GM12878 (cell line): ENCODE measurements at regions not wholly inside any gene's neighbourhood (a gene's known extent, or its start where the extent isn't known, plus 50 kb on each side); places are given as distances from the start of the nearest gene placed in this dataset.

Experiments
- ATAC-seq: fragments of 200-7000 bp; cut with Tn5 transposase; 3 replicates; pipeline ENCODE4 v1.9.1; 2020; ENCODE audit warnings: mild to moderate bottlenecking, moderate library complexity
- BruUV-seq: library from RNA; stranded (reverse); fragments of 400-500 nt; replicated peaks from 2 replicates; lab custom pipeline; 2021; lab: Mats Ljungman, UMichigan
- CTCF ChIA-PET: fragments of 300-600 bp; sonication (Branson Sonifier 250); formaldehyde crosslinking; extraction: SDS; loops from one replicate; lab custom pipeline; 2021; ENCODE audit warnings: inconsistent platforms; lab: Yijun Ruan, JAX
- POLR2A ChIA-PET: fragments of 350-600 bp; formaldehyde crosslinking; extraction: SDS; loops from one replicate; lab custom pipeline; 2021; ENCODE audit warnings: inconsistent platforms; lab: Charles Lee
- RAD21 ChIA-PET: fragments of 300-600 bp; sonication (Branson Sonifier 250); formaldehyde crosslinking; loops from one replicate; lab custom pipeline; 2023; ENCODE audit warnings: antibody characterized with exemption; ENCODE audit not compliant: unreplicated experiment; lab: Charles Lee
- SMC1A ChIA-PET: fragments of 300-600 bp; sonication (Branson Sonifier 250); formaldehyde crosslinking; loops from one replicate; lab custom pipeline; 2023; ENCODE audit not compliant: unreplicated experiment, uncharacterized antibody; lab: Charles Lee
- DNase-seq: peaks from one replicate; pipeline ENCODE4 v3.0.0-alpha.2; 2011; ENCODE audit warnings: low read depth, low spot score
- FAIRE-seq: peaks from 3 replicates; lab custom pipeline; 2011; peaks lifted over from hg19 to GRCh38; lab: Jason Lieb, UNC
- H2AFZ ChIP-seq: 2 replicates; pipeline ENCODE4 v1.6.0; 2011; ENCODE audit warnings: low read depth, low read length, control low read depth; ENCODE audit not compliant: control insufficient read depth
- H3K27ac ChIP-seq: 2 replicates; pipeline ENCODE4 v1.5.1; 2011; ENCODE audit warnings: control low read depth; ENCODE audit not compliant: control insufficient read depth, insufficient read depth
- H3K27me3 ChIP-seq, 2 experiments: replicated peaks in 1 of 2; 2 replicates each; pipeline versions ENCODE4 v1.6.0 to v1.6.1; 2011; ENCODE audit warnings: low read length in 1 of 2; ENCODE audit not compliant: control insufficient read depth in 2 of 2, insufficient read depth in 2 of 2
- H3K36me3 ChIP-seq, 2 experiments: 2 replicates each; pipeline ENCODE4 v1.5.1; 2011; ENCODE audit warnings: low read length in 1 of 2; ENCODE audit not compliant: control insufficient read depth in 2 of 2, insufficient read depth in 2 of 2
- H3K4me1 ChIP-seq: 2 replicates; pipeline ENCODE4 v1.6.1; 2011; ENCODE audit warnings: mild to moderate bottlenecking, low read length, moderate library complexity, mixed read lengths; ENCODE audit not compliant: control insufficient read depth, insufficient read depth
- H3K4me2 ChIP-seq: 2 replicates; pipeline ENCODE4 v1.6.0; 2011; ENCODE audit warnings: control low read depth; ENCODE audit not compliant: control insufficient read depth, insufficient read depth
- H3K4me3 ChIP-seq: fragments of 200-600 bp; sonication (generic); 2 replicates; pipeline ENCODE4 v1.5.1; 2016
- H3K79me2 ChIP-seq: 2 replicates; pipeline ENCODE4 v1.6.0; 2011; ENCODE audit warnings: low read length; ENCODE audit not compliant: control insufficient read depth, insufficient read depth
- H3K9ac ChIP-seq: 2 replicates; pipeline ENCODE4 v1.8.0; 2011; ENCODE audit warnings: low read length, control low read depth, mixed read lengths; ENCODE audit not compliant: control insufficient read depth, insufficient read depth
- H3K9me3 ChIP-seq: replicated peaks from 3 replicates; pipeline ENCODE4 v1.5.1; 2011; ENCODE audit warnings: mild to moderate bottlenecking, low read length; ENCODE audit not compliant: control insufficient read depth, insufficient read depth
- H4K20me1 ChIP-seq: 2 replicates; pipeline ENCODE4 v1.6.0; 2011; ENCODE audit not compliant: control insufficient read depth, insufficient read depth
- CEBPB ChIP-seq, 2 experiments: fragments of 150-350 bp in 1 of 2; IDR thresholded peaks; 2 replicates each; pipeline ENCODE4 v1.6.1; 2012 to 2014; ENCODE audit warnings: low read depth in 2 of 2, low read length in 2 of 2, borderline replicate concordance in 1 of 2, inconsistent platforms in 1 of 2
- E4F1 ChIP-seq: fragments of 450-650 bp; IDR thresholded peaks from 2 replicates; pipeline ENCODE4 v1.6.1; 2018; ENCODE audit warnings: borderline replicate concordance, mild to moderate bottlenecking; ENCODE audit not compliant: partially characterized antibody
- HDGF ChIP-seq: fragments of 450-650 bp; IDR thresholded peaks from 2 replicates; pipeline ENCODE4 v1.6.1; 2016; ENCODE audit warnings: antibody characterized with exemption
- MTA2 ChIP-seq: fragments of 450-650 bp; IDR thresholded peaks from 2 replicates; pipeline ENCODE4 v1.6.1; 2016; ENCODE audit warnings: low read depth, mild to moderate bottlenecking, moderate library complexity
- MYB ChIP-seq: fragments of 150-350 bp; IDR thresholded peaks from 2 replicates; pipeline ENCODE4 v1.6.1; 2014; ENCODE audit warnings: mild to moderate bottlenecking, low read depth, low read length, borderline replicate concordance
- NFYB ChIP-seq: IDR thresholded peaks from 2 replicates; pipeline ENCODE4 v1.6.1; 2011; ENCODE audit warnings: low read depth, mild to moderate bottlenecking, low read length, improper control_type of control experiment, moderate library complexity; ENCODE audit not compliant: insufficient read depth
- ZBTB11 ChIP-seq: fragments of 450-650 bp; formaldehyde crosslinking; IDR thresholded peaks from 2 replicates; pipeline ENCODE4 v1.5.0; 2022; ENCODE audit warnings: mild to moderate bottlenecking, missing genetic modification characterization
- ZBTB33 ChIP-seq: fragments of 450-650 bp; IDR thresholded peaks from 2 replicates; pipeline ENCODE4 v1.6.1; 2017; ENCODE audit warnings: mild to moderate bottlenecking
- WGBS: methylation state at CpG from one replicate; pipeline ENCODE4 v1.1.6; 2016; ENCODE audit warnings: low lambda C conversion rate; ENCODE audit not compliant: insufficient replicate concordance, insufficient coverage; ENCODE audit errors: missing lambda C conversion rate; 5-methylcytosine and 5-hydroxymethylcytosine counted together
- in situ Hi-C: fragments of 300-500 bp; cut with MboI; formaldehyde crosslinking; loops from 9 replicates; pipeline ENCODE4 v1.14.3; 2018; ENCODE audit warnings: mixed read lengths
- intact Hi-C: fragments of 100-400 bp; cut with micrococcal nuclease; formaldehyde crosslinking; loops from one replicate; pipeline ENCODE4 v1.14.2; 2022; ENCODE audit not compliant: unreplicated experiment

GRCh38 chr2:12500899-12501298, 215.8 kb upstream of the TRIB2 start:
- SMC1A ChIA-PET, result interaction anchor here (0.6 to 1.6 kb wide), 7 partner anchors 10 to 670 kb away, joined by 3 to 4 read pairs (median 3); no protein-coding TSS in a partner anchor
- 0% methylated on average over 1 of the region's 1 CpG for WGBS
- intact Hi-C loops, result loop anchor here (10.0 kb wide), 1 partner anchor 636 kb away; no protein-coding TSS in a partner anchor

More at GRCh38 chr2:12500899-12501298, 215.8 kb upstream of the TRIB2 start:
- no peaks in the 10 kb centered on the region for H3K27me3 ChIP-seq
- peak; percentile 32; the same call in 2 of the 3 replicates for ATAC-seq
- in situ Hi-C loops, result no loop called here
- H4K20me1 ChIP-seq, result no peaks in the 10 kb centered on the region
- H3K36me3 ChIP-seq, result no peaks in the 10 kb centered on the region
- ChIA-PET CTCF (interaction anchor here (0.6 to 3.5 kb wide), 4 partner anchors 48 to 492 kb away, joined by 3 to 13 read pairs (median 4); partner anchors contain the start of gene TRIB2), RAD21 (interaction anchor here (0.6 to 1.3 kb wide), 4 partner anchors 13 to 671 kb away, joined by 3 to 5 read pairs (median 4); no protein-coding TSS in a partner anchor), POLR2A (interaction anchor here (0.7 kb wide), 1 partner anchor 105 kb away, joined by 4 read pairs; no protein-coding TSS in a partner anchor)
- no peak overlapping the region for H3K9ac ChIP-seq
- H3K79me2 ChIP-seq, result no peaks in the 10 kb centered on the region
- H2AFZ ChIP-seq, result no peak overlapping the region
- no peak overlapping the region for H3K4me2 ChIP-seq
- no peak overlapping the region for H3K4me3 ChIP-seq
- DNase-seq, result no peak
- TF ChIP-seq ZBTB33 (no peak), CEBPB (IDR thresholded peaks at IDR 0.05; ENCODE audit: borderline replicate concordance in 1 of 2, low read depth in 2 of 2, low read length in 2 of 2) (no peak), HDGF (no peak), MYB (no peak), E4F1 (no peak), MTA2 (no peak), ZBTB11 (CRISPR knock-in tag) (no peak), NFYB (no peak)
- no TSS peak for BruUV-seq
- H3K4me1 ChIP-seq, result peaks cover 34% of the 10 kb centered on the region
- H3K9me3 ChIP-seq, result no peaks in the 10 kb centered on the region
- H3K27ac ChIP-seq, result no peak overlapping the region
- FAIRE-seq, result no peak
